DND-41 (cell line): ENCODE measurements at regions not wholly inside any gene's neighbourhood (a gene's known extent, or its start where the extent isn't known, plus 50 kb on each side); places are given as distances from the start of the nearest gene placed in this dataset.

ENCODE experiments used
- ATAC-seq: fragments of 200-7000 bp; cut with Tn5 transposase; 3 replicates; pipeline ENCODE4 v1.9.1; 2021; ENCODE audit warnings: low read depth; ENCODE audit not compliant: insufficient read depth
- DNase-seq: peaks from one replicate; pipeline ENCODE4 v3.0.0-alpha.2; 2020
- H2AFZ ChIP-seq: 2 replicates; pipeline ENCODE4 v1.6.0; 2012; ENCODE audit warnings: low read depth, low read length
- H3K27ac ChIP-seq: 2 replicates; pipeline ENCODE4 v1.5.1; 2012; ENCODE audit warnings: low read length, inconsistent platforms
- H3K27me3 ChIP-seq: fragments of 200-600 bp; sonication (generic); 2 replicates; pipeline ENCODE4 v1.6.0; 2012; ENCODE audit warnings: low read length, mild to moderate bottlenecking, inconsistent platforms; ENCODE audit not compliant: insufficient read depth, poor library complexity
- H3K36me3 ChIP-seq: 2 replicates; pipeline ENCODE4 v1.5.1; 2012; ENCODE audit warnings: low read length, inconsistent platforms; ENCODE audit not compliant: insufficient read depth
- H3K4me1 ChIP-seq: 2 replicates; pipeline ENCODE4 v1.5.1; 2012; ENCODE audit warnings: mild to moderate bottlenecking, low read length; ENCODE audit not compliant: insufficient read depth
- H3K4me2 ChIP-seq: 2 replicates; pipeline ENCODE4 v1.6.0; 2012; ENCODE audit warnings: mild to moderate bottlenecking, moderate library complexity, low read length, inconsistent platforms; ENCODE audit not compliant: insufficient read depth
- H3K4me3 ChIP-seq, 2 experiments: fragments of 200-600 bp in 1 of 2; shearing (Covaris generic) in 1 of 2; 2 replicates each; pipeline ENCODE4 v1.5.1; 2012 to 2016; ENCODE audit warnings: inconsistent platforms in 2 of 2, low read length in 2 of 2, mild to moderate bottlenecking in 2 of 2, low read depth in 1 of 2, moderate library complexity in 1 of 2
- H3K79me2 ChIP-seq: 2 replicates; pipeline ENCODE4 v1.6.0; 2012; ENCODE audit warnings: low read length, inconsistent platforms; ENCODE audit not compliant: insufficient read depth
- H3K9ac ChIP-seq: 2 replicates; pipeline ENCODE4 v1.6.0; 2012; ENCODE audit warnings: low read depth, mild to moderate bottlenecking, inconsistent platforms, low read length, moderate library complexity
- H3K9me3 ChIP-seq: 2 replicates; pipeline ENCODE4 v1.5.1; 2012; ENCODE audit warnings: low read length, moderate library complexity, mild to moderate bottlenecking, inconsistent platforms; ENCODE audit not compliant: insufficient read depth, severe bottlenecking
- H4K20me1 ChIP-seq: 2 replicates; pipeline ENCODE4 v1.6.0; 2012; ENCODE audit warnings: low read length; ENCODE audit not compliant: insufficient read depth
- CTCF ChIP-seq: IDR thresholded peaks from 2 replicates; pipeline ENCODE4 v1.5.1; 2012; ENCODE audit warnings: borderline replicate concordance, low read length, moderate library complexity, mild to moderate bottlenecking; ENCODE audit not compliant: poor library complexity, severe bottlenecking; ENCODE audit errors: extremely low read depth
- EZH2 ChIP-seq: IDR thresholded peaks from 3 replicates; pipeline ENCODE4 v1.6.1; 2012; ENCODE audit warnings: borderline replicate concordance, low read depth, mild to moderate bottlenecking, moderate library complexity, low read length, inconsistent platforms; ENCODE audit not compliant: severe bottlenecking

- Histone ChIP-seq H3K36me3 (no peaks in the 10 kb centered on the region), H3K4me3 (no peak overlapping the region), H3K79me2 (no peaks in the 10 kb centered on the region), H3K27me3 (peaks cover 10% of the 10 kb centered on the region), H3K4me2 (no peak overlapping the region), H2AFZ (no peak overlapping the region), H3K9me3 (no peaks in the 10 kb centered on the region), H3K4me1 (no peaks in the 10 kb centered on the region), H3K27ac (no peak overlapping the region), H4K20me1 (no peaks in the 10 kb centered on the region), H3K9ac (no peak overlapping the region)
- DNase-seq, result no peak
- TF ChIP-seq EZH2, result no peak
- no peak for TF ChIP-seq CTCF
- ATAC-seq, result no peak
These were observed 275.5 kb upstream of the ROPN1 start for GRCh38 chr3:124267406-124267805.

GRCh38 chr3:124268355-124268754 is 276.4 kb upstream of the ROPN1 start:
- TF ChIP-seq CTCF (no peak), EZH2 (no peak)
- no peak for DNase-seq
- no peaks in the 10 kb centered on the region for H3K79me2 ChIP-seq
- no peak for ATAC-seq
- no peak overlapping the region for H2AFZ ChIP-seq
- H3K4me1 ChIP-seq, result no peaks in the 10 kb centered on the region
- no peak overlapping the region for H3K9ac ChIP-seq
- no peaks in the 10 kb centered on the region for H3K9me3 ChIP-seq
- no peak overlapping the region for H3K4me2 ChIP-seq
- H3K36me3 ChIP-seq, result no peaks in the 10 kb centered on the region
- H3K27ac ChIP-seq, result no peak overlapping the region
- no peaks in the 10 kb centered on the region for H4K20me1 ChIP-seq
- peaks cover 8% of the 10 kb centered on the region for H3K27me3 ChIP-seq
- H3K4me3 ChIP-seq, result no peak overlapping the region

GRCh38 chr3:124269619-124270018 is 277.7 kb upstream of the ROPN1 start:
- no peak overlapping the region for H3K9ac ChIP-seq
- ATAC-seq (no peak), DNase-seq (no peak)
- no peaks in the 10 kb centered on the region for H4K20me1 ChIP-seq
- no peak overlapping the region for H3K27ac ChIP-seq
- no peak overlapping the region for H2AFZ ChIP-seq
- H3K27me3 ChIP-seq, result peaks cover 2% of the 10 kb centered on the region
- no peaks in the 10 kb centered on the region for H3K4me1 ChIP-seq
- H3K36me3 ChIP-seq, result no peaks in the 10 kb centered on the region
- H3K4me3 ChIP-seq, result no peak overlapping the region
- TF ChIP-seq EZH2 (no peak), CTCF (no peak)
- H3K79me2 ChIP-seq, result no peaks in the 10 kb centered on the region
- H3K4me2 ChIP-seq, result no peak overlapping the region
- no peaks in the 10 kb centered on the region for H3K9me3 ChIP-seq

GRCh38 chr3:124272605-124273151 is 280.8 kb upstream of the ROPN1 start:
- Histone ChIP-seq H3K9ac (no peak overlapping the region), H3K9me3 (no peaks in the 10 kb centered on the region), H4K20me1 (no peaks in the 10 kb centered on the region), H3K4me3 (no peak overlapping the region), H3K4me1 (no peaks in the 10 kb centered on the region), H2AFZ (no peak overlapping the region), H3K36me3 (no peaks in the 10 kb centered on the region), H3K27ac (no peak overlapping the region), H3K27me3 (no peaks in the 10 kb centered on the region), H3K79me2 (no peaks in the 10 kb centered on the region), H3K4me2 (no peak overlapping the region)
- DNase-seq (no peak), ATAC-seq (no peak)
- TF ChIP-seq CTCF, result no peak
- no peak for TF ChIP-seq EZH2
